ENCODE measurements at regions not wholly inside any gene's neighbourhood (a gene's known extent, or its start where the extent isn't known, plus 50 kb on each side); places are given as distances from the start of the nearest gene placed in this dataset.
"Not testable (repeated sequence)": the region's sequence is repeated elsewhere in the genome, so short reads cannot be mapped to it uniquely, and the experiment has no call there.

- no peak for DNase-seq (ENCODE audit: extremely low read depth, low read depth, low spot score)
Observed at GRCh38 chrX:121407627-121408026, 360.2 kb downstream of the GLUD2 start.

GRCh38 chrX:121431514-121431913 is 384.1 kb downstream of the GLUD2 start:
- DNase-seq (ENCODE audit: extremely low read depth, low read depth, low spot score) = not testable (repeated sequence)

- DNase-seq (ENCODE audit: extremely low read depth, low read depth, low spot score) = no peak
Observed at GRCh38 chrX:121433289-121433688, 385.9 kb downstream of the GLUD2 start.

GRCh38 chrX:121437666-121438065 is 390.3 kb downstream of the GLUD2 start:
- DNase-seq (ENCODE audit: extremely low read depth, low read depth, low spot score) = not testable (repeated sequence)

GRCh38 chrX:121455890-121456289 is 408.5 kb downstream of the GLUD2 start:
- no peak for DNase-seq (ENCODE audit: extremely low read depth, low read depth, low spot score)

- no peak for DNase-seq (ENCODE audit: extremely low read depth, low read depth, low spot score)
Observed at GRCh38 chrX:121456315-121456714, 408.9 kb downstream of the GLUD2 start.

GRCh38 chrX:121457096-121457495 is 409.7 kb downstream of the GLUD2 start:
- no peak for DNase-seq (ENCODE audit: extremely low read depth, low read depth, low spot score)

GRCh38 chrX:121479406-121479805 is 432.0 kb downstream of the GLUD2 start:
- DNase-seq (ENCODE audit: extremely low read depth, low read depth, low spot score) = no peak

- DNase-seq (ENCODE audit: extremely low read depth, low read depth, low spot score) = no peak
Observed at GRCh38 chrX:121496966-121497365, 449.6 kb downstream of the GLUD2 start.

GRCh38 chrX:121504153-121504552 is 456.7 kb downstream of the GLUD2 start:
- DNase-seq (ENCODE audit: extremely low read depth, low read depth, low spot score) = no peak

- DNase-seq (ENCODE audit: extremely low read depth, low read depth, low spot score) = no peak
Observed at GRCh38 chrX:121546317-121546716, 498.9 kb downstream of the GLUD2 start.

GRCh38 chrX:121558886-121559285 is 511.5 kb downstream of the GLUD2 start:
- no peak for DNase-seq (ENCODE audit: extremely low read depth, low read depth, low spot score)

GRCh38 chrX:121562616-121563015 is 515.2 kb downstream of the GLUD2 start:
- no peak for DNase-seq (ENCODE audit: extremely low read depth, low read depth, low spot score)

- no peak for DNase-seq (ENCODE audit: extremely low read depth, low read depth, low spot score)
Observed at GRCh38 chrX:121569609-121570008, 522.2 kb downstream of the GLUD2 start.

- DNase-seq (ENCODE audit: extremely low read depth, low read depth, low spot score) = no peak
Observed at GRCh38 chrX:121570072-121570841, 522.8 kb downstream of the GLUD2 start.

- no peak for DNase-seq (ENCODE audit: extremely low read depth, low read depth, low spot score)
Observed at GRCh38 chrX:121571333-121571732, 523.9 kb downstream of the GLUD2 start.

GRCh38 chrX:121574384-121574783 is 527.0 kb downstream of the GLUD2 start:
- not testable (repeated sequence) for DNase-seq (ENCODE audit: extremely low read depth, low read depth, low spot score)

GRCh38 chrX:121579016-121579760 is 531.8 kb downstream of the GLUD2 start:
- DNase-seq (ENCODE audit: extremely low read depth, low read depth, low spot score) = no peak

- no peak for DNase-seq (ENCODE audit: extremely low read depth, low read depth, low spot score)
Observed at GRCh38 chrX:121581885-121582284, 534.5 kb downstream of the GLUD2 start.

GRCh38 chrX:121585626-121586025 is 538.2 kb downstream of the GLUD2 start:
- no peak for DNase-seq (ENCODE audit: extremely low read depth, low read depth, low spot score)

GRCh38 chrX:121592884-121593283 is 545.5 kb downstream of the GLUD2 start:
- DNase-seq (ENCODE audit: extremely low read depth, low read depth, low spot score) = no peak

- DNase-seq (ENCODE audit: extremely low read depth, low read depth, low spot score) = no peak
Observed at GRCh38 chrX:121598356-121598755, 550.9 kb downstream of the GLUD2 start.
